Tongue (tissue), 1 donor: ENCODE measurements at regions not wholly inside any gene's neighbourhood (a gene's known extent, or its start where the extent isn't known, plus 50 kb on each side); places are given as distances from the start of the nearest gene placed in this dataset.
A peak's percentile ranks its signal among the peaks of the same experiment; 100 is the strongest.
"Not testable (repeated sequence)": the region's sequence is repeated elsewhere in the genome, so short reads cannot be mapped to it uniquely, and the experiment has no call there.

Experiments used
- DNase-seq: peaks from one replicate; pipeline ENCODE4 v3.0.0-alpha.2; 2015

DNA sequence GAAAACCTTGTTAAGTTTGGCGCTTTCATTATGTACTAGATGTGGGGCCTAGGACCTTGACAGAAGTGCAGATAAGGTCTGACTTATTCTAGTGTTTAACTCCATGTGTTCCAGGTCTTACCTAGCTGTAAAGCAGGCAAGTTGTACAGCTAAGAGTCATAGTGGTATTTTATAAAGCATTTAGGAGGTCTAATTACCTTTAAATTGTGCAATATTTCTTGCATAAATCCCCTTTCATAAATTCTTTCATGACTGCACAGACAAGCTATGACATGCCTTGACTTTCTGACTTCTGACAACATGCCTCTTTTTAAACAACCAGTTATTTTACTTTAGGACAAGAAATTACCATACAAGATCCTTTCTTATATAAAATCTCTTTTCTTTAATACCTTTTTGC lies 151.6 kb upstream of the VSTM2A start:
- no peak for DNase-seq

DNA sequence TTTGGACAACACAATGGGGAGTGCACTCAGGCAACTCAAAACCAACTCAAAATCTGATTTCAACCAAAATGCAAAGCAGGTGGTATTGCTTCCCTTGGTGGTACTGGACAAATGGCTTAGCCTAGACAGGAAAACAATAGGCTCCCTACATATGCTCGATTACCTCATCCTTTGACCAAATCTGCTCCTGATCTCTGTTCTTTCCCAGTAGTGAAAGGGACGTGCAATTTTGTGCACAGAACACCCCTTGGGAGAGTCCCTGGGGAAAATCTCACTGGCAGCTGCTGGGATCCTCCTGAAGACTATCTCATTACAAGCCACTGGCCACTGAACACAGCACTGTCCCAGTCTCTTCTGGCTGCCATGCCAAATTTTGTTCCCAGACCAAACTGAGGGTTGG lies 149.2 kb upstream of the VSTM2A start:
- no peak for DNase-seq

DNA sequence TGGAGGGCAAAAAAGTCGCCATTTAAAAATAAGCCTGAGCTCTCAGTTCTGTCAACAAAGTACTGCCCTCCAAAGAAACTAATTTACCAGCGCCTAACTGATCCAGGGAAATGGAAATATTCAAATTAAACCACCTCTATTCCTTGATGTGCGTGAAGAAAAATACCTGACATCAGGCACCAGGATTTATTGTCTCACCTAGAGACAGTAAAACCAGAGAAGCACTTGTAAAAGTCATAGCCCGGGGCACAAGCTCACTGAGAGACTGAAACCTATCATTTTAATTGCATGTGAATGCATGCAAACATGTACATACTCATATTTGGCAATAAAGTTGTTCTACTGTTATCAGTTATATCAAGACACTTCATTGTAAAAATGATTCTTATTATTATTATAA lies 147.3 kb upstream of the VSTM2A start:
- peak; percentile 1 for DNase-seq

DNA sequence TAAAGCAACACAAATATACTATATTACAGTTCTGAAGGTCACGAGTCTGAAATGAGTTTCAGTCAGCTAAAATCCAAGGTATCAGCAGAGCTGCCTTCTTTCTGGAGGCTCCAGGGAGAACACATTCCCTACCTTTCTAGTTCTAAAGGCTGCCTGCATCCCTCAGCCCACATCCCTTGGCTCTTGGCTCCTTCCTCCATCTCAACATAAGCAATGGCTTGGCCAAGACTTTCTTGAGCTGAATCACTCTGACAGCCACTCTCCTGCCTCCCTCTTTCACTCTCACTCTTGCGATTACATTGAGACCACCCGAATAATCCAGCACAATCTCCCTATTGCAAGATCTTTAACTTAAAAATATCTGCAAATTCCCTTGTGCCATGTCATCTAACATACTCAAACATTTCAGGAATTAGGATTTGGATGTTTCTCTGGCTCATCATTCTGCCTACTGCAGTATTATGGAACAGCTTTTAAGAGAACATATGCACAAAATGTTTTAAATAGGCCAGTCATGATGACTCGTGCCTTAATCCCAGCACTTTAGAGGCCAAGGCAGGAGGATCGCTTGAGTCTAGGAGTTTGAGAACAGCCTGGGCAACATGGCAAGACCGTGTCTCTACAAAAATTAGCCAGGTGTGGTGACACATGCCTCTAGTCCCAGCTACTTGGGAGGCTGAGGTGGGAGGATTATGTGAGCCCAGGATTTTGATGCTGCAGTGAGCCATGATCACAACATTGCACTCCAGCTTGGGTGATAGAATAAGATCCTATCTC lies 144.2 kb upstream of the VSTM2A start:
- DNase-seq = no peak

DNA sequence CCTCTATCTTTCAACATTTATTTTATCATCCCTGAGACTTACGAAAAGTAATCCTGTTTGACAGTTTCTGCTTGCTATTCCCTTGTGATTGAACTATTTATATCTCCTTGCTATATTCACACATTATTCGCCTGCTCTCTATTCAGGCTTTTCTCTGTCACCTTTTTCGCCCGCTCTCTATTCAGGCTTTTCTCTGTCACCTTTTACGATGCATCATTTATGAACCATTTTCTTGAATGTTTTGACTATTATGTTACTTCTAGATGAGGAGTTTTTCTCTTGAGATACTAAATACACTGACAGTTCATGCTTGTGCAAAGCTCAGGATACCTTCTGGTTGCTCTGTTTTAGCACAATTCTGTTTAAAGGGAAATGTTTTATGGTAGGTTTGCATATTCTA lies 143.3 kb upstream of the VSTM2A start:
- DNase-seq = no peak

DNA sequence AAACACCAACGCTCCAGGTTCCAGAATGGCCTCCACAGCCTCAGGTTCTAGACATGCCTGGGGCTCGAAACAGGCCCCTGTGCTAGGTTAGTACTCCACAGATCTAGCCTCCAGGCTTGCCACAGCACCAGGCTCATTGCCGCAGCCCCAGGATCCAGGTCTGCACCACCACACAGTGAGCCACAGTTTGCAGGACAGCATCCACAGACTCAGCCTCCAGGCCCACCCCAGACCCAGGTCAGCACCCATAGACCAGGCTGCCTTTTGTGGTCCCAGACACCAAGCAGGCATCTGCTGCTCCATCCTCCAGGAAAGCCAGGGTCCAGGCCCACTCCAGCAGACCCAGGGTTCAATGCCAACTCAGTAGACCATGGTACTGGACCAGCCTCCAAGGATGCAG lies 132.3 kb upstream of the VSTM2A start:
- DNase-seq = no peak

DNA sequence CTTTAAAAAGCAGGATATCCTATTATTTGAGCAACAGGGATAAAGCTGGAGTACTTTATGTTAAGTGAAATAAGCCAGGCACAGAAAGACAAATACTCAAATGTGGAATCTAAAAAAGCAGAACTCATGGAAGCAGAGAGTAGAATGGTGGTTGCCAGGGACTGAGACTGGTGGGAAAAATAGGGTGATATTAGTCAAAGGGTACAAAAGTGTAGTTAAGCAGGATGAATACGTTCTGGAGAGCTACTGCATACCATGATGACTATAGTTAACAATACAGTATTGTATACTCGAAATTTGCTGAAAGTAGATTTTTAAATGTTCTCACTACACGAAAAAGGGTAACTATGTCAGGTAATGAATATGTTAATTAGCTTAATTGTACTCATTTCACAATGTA lies 125.5 kb upstream of the VSTM2A start:
- DNase-seq = no peak

DNA sequence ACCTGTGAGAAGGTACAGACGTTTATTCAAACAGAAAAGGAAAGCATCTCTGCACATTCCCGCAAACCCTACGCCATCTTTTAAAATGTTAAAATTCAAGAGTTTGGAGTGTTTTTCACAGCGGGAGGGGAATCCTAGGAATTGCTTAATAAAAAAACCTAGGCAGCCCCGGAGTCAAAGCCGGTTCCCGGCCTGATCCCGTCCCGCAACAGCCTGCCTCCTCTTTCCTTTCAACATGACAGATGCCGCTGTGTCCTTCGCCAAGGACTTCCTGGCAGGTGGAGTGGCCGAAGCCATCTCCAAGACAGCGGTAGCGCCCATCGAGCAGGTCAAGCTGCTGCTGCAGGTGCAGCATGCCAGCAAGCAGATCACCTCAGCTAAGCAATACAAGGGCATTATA lies 123.0 kb upstream of the VSTM2A start:
- DNase-seq = no peak

DNA sequence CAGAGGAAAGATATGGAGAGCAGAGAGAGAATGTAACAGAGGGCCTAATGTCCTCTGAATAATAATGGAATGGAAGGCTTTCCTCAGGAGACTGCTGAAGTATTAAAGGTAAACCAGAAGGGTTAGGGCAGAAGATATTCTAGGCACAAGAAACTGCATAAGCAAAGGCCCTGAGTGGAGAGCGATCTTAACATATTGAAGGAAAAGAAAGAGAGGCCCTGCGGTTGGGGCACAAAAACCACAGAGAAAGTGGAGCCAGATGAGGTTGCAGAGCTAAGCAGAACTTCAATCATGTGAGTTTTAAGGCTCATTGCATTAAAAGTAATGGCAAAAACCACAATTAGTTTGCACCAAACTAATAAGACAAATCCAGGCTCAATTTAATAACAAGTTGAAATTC lies 115.8 kb upstream of the VSTM2A start:
- DNase-seq = no peak

DNA sequence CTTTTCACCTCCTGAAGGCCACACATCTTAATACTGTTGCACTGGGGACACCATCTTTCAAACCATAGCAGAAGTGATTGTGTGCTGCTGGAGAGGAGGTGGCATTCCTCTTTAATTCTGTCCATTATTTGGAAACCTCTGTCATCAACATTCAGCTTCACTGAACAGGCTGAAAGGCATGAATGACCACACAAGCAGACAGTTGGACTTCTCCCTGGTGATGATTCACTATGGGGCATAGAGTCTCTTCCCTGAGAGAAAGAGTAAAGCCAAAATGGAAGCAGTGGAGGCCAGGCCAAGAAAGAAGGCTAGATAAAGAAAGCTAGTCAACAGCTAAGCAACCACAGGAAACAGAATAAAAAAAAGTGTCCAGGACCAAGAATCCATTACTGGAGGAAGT lies 113.1 kb upstream of the VSTM2A start:
- DNase-seq = no peak

DNA sequence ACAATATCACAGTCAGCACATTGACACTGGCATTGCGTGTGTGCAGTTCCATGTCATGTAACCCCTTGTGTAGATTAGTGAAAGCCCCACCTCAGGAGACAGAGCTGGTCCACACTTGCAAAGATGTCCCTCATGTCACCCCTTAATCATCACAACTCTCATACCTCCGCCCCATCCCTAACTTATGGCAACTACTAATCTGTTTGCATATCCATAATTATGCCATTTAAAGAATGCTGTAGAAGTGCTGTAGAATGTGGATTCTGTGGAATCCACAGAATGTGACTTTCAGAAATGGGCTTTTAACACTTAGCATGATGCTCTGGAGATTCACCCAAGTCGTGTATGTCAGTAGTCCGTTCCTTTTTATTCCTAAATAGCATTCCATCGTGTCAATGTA lies 102.8 kb upstream of the VSTM2A start:
- DNase-seq = no peak

DNA sequence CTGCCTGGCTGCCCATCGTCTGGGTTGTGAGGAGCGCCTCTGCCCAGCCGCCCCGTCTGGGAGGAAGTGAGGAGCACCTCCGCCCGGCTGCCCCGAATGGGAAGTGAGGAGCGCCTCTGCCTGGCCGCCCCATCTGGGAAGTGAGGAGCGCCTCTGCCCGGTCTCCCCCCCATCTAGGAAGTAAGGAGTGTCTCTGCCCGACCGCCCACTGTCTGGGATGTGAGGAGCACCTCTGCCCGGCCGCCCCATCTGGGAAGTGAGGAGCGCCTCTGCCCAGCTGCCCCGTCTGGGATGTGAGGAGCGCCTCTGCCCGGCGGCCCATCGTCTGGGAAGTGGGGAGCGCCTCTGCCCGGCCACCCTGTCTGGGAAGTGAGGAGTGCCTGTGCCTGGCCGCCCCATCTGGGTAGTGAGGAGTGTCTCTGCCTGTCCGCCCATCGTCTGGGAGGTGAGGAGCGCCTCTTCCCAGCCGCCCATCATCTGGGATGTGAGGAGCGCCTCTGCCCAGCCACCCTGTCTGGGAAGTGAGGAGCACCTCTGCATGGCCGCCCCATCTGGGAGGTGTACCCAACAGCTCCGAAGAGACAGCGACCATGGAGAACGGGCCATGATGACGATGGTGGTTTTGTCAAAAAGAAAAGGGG lies 98.0 kb upstream of the VSTM2A start:
- DNase-seq = not testable (repeated sequence)

DNA sequence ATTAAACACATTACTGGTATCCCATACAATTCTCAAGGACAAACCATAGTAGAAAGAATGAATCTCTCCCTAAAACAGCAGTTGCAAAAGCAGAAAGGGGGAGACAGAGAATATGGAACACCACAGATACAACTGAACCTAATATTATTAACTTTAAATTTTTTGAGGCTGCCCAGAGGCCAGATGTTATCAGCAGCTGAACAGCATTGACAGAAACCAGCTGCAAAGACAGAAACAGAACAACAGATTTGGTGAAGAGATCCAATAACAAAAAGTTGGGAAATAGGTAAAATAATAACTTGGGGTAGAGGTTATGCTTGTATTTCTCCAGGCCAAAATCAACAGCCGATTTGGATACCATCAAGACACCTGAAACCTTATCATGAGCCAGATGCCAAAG lies 89.0 kb upstream of the VSTM2A start:
- DNase-seq = not testable (repeated sequence)

DNA sequence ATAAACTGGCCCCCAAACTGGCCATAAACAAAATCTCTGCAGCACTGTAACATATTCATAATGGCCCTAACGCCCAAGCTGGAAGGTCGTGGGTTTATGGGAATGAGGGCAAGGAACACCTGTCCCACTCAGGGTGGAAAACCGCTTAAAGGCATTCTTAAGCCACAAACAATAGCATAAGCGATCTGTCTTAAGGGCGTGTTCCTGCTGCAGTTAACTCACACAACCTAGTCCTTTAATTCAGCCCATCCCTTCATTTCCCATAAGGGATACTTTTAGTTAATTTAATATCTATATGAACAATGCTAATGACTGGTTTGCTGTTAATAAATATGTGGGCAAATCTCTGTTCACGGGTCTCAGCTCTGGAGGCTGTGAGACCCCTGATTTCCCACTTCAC lies 87.5 kb upstream of the VSTM2A start:
- not testable (repeated sequence) for DNase-seq

DNA sequence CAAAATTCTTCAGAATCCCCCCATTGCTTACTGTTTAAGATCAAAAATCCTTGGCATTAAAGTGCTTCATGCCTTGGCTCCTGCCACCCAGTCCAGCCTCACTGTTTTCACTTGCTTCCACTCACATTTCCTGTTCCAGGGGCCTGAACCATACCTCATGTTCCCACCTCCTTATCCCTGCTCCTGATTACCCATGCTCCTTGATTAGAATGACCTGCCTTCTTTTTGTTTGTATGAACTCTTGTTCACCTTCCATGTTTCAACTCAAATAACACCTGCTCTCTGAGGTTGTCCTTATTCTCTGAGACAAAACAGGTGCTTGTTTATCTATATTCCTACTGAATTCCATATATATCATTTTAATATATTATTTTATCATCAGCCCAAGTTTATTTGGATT lies 77.1 kb upstream of the VSTM2A start:
- no peak for DNase-seq

DNA sequence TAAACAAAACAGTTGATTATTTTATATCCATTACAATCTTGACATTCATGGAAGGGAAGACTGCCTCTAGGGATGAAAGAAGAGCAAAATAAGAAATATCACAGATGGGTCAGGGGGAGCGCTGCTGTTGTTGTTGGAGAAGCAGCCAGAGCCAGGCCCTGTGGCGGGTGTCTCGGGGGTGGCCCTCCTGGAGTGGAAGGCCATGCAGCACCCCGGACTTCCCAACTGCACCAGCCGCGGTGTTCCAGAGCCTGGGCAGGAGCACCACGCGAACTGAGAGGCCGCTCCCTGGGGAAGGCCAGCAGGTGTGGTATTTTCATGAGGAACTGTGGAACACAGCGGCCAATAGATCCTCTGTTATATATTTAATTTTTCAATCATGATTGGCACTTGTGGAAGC lies 72.4 kb upstream of the VSTM2A start:
- DNase-seq = no peak

DNA sequence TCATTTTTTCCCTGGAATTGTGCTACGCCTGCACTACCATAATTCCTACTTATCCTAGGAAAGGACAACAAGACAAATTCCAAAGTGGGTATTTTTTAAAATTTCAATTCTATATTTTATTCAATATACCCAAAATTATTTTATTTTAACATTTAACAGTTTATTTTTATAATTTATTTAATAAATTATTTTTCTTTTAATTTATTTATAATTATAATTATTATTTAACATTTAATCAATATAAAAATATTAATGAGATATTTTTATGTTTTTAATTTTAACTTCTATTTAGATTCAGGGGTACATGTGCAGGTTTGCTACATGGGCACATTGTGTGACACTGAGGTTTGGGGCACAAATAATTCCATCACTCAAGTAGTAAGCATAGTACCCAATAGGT lies 65.6 kb upstream of the VSTM2A start:
- DNase-seq = no peak

DNA sequence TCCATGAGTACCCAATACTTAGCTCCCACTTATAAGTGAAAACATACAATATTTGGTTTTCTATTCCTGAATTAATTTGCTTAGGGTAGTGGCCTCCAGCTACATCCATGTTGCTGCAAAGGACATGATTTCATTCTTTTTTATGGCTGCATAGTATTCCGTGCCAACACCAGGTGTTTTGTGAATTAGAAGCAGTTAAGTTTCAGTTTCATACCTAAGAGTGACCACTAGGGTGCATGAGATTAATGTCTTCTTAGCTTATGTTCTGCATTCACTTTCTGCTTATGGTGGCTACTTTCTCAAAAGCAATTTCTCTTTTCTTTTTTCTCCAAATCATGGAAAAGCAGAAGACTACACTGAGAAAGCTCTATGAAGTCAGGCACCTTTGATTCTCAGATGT lies 65.1 kb upstream of the VSTM2A start:
- no peak for DNase-seq

DNA sequence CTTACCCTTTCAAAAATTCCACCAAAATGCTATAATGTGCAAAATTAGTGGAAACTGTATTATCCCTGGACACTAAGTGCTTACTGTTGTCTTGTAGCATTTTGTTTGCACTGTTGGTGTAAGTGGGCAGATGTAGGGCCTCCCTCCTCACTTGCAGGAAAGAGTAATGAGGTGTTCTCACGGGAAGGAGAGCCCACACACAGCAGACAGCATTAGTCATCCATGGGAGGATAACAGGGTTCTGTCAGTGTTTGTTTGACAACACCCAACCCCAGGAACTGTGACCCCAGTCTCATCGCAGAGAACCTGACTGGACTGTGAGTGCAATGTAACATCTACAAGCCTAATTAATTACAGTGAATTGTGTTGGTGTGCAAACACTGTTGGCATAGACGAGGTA lies 58.7 kb upstream of the VSTM2A start:
- DNase-seq = no peak

DNA sequence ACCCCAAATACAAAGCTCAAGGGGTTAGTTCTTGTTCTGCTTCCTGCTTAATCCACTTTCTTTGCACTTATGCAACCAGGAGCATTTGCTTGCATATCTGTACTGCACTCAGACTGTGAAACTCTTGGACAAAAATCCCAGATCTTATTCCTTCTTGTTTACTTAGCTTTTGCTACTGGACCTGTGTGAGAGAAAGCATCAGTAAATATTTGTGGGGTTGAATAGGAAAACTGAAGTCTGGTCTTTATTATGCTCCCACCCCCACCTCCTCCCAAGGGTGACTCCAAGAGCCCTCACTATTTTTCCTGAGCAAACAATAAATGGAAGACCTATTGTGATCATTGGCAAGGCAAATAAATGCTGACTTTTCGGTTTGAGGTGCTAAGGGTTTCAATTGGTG lies 57.1 kb upstream of the VSTM2A start:
- no peak for DNase-seq
